DND-41 (cell line): ENCODE measurements at regions not wholly inside any gene's neighbourhood (a gene's known extent, or its start where the extent isn't known, plus 50 kb on each side); places are given as distances from the start of the nearest gene placed in this dataset.
A peak's percentile ranks its signal among the peaks of the same experiment; 100 is the strongest.

Source experiments
- ATAC-seq: fragments of 200-7000 bp; cut with Tn5 transposase; 3 replicates; pipeline ENCODE4 v1.9.1; 2021; ENCODE audit warnings: low read depth; ENCODE audit not compliant: insufficient read depth
- DNase-seq: peaks from one replicate; pipeline ENCODE4 v3.0.0-alpha.2; 2020
- H2AFZ ChIP-seq: 2 replicates; pipeline ENCODE4 v1.6.0; 2012; ENCODE audit warnings: low read depth, low read length
- H3K27ac ChIP-seq: 2 replicates; pipeline ENCODE4 v1.5.1; 2012; ENCODE audit warnings: low read length, inconsistent platforms
- H3K27me3 ChIP-seq: fragments of 200-600 bp; sonication (generic); 2 replicates; pipeline ENCODE4 v1.6.0; 2012; ENCODE audit warnings: low read length, mild to moderate bottlenecking, inconsistent platforms; ENCODE audit not compliant: insufficient read depth, poor library complexity
- H3K36me3 ChIP-seq: 2 replicates; pipeline ENCODE4 v1.5.1; 2012; ENCODE audit warnings: low read length, inconsistent platforms; ENCODE audit not compliant: insufficient read depth
- H3K4me1 ChIP-seq: 2 replicates; pipeline ENCODE4 v1.5.1; 2012; ENCODE audit warnings: mild to moderate bottlenecking, low read length; ENCODE audit not compliant: insufficient read depth
- H3K4me2 ChIP-seq: 2 replicates; pipeline ENCODE4 v1.6.0; 2012; ENCODE audit warnings: mild to moderate bottlenecking, moderate library complexity, low read length, inconsistent platforms; ENCODE audit not compliant: insufficient read depth
- H3K4me3 ChIP-seq, 2 experiments: fragments of 200-600 bp in 1 of 2; shearing (Covaris generic) in 1 of 2; 2 replicates each; pipeline ENCODE4 v1.5.1; 2012 to 2016; ENCODE audit warnings: inconsistent platforms in 2 of 2, low read length in 2 of 2, mild to moderate bottlenecking in 2 of 2, low read depth in 1 of 2, moderate library complexity in 1 of 2
- H3K79me2 ChIP-seq: 2 replicates; pipeline ENCODE4 v1.6.0; 2012; ENCODE audit warnings: low read length, inconsistent platforms; ENCODE audit not compliant: insufficient read depth
- H3K9ac ChIP-seq: 2 replicates; pipeline ENCODE4 v1.6.0; 2012; ENCODE audit warnings: low read depth, mild to moderate bottlenecking, inconsistent platforms, low read length, moderate library complexity
- H3K9me3 ChIP-seq: 2 replicates; pipeline ENCODE4 v1.5.1; 2012; ENCODE audit warnings: low read length, moderate library complexity, mild to moderate bottlenecking, inconsistent platforms; ENCODE audit not compliant: insufficient read depth, severe bottlenecking
- H4K20me1 ChIP-seq: 2 replicates; pipeline ENCODE4 v1.6.0; 2012; ENCODE audit warnings: low read length; ENCODE audit not compliant: insufficient read depth
- EZH2 ChIP-seq: IDR thresholded peaks from 3 replicates; pipeline ENCODE4 v1.6.1; 2012; ENCODE audit warnings: borderline replicate concordance, low read depth, mild to moderate bottlenecking, moderate library complexity, low read length, inconsistent platforms; ENCODE audit not compliant: severe bottlenecking
- TF ChIP-seq, protein P1 (sequence below): IDR thresholded peaks from 2 replicates; pipeline ENCODE4 v1.5.1; 2012; ENCODE audit warnings: borderline replicate concordance, low read length, moderate library complexity, mild to moderate bottlenecking; ENCODE audit not compliant: poor library complexity, severe bottlenecking; ENCODE audit errors: extremely low read depth

DNA sequence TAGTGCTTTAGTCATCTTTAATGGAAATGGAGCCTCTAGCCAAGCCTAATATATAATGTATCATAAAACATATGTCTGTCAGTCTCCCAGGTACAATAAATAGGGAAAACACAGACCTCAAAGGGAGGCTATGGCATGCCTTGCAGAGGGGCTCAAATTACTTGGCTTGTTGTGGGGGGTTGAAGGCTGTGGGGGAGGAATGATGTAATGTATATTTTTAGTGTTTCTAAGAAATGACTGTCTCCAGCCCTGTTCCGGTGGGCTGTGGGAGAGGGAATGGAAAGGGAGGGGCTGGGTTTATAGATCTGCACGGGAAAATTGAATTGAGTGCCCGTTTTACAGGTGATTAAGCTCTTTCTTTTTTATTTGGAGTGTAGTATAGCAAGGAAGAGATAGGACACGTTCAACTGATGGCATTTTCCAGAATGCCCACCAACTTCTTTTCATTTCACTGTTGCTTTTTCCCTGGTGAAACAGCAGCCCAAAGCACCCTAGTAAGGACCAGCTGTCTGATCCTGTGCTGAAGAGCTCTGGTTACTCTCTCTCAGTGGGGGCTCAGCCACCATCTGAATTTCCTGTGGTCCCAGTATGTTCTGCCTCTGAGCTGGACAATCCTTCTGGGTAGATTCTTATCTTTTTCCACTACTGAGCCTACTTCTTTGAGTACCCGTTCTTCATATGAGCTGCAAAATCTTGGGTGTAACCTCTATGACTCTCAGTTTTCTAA is 220.7 kb upstream of the CASK start:
- H4K20me1 ChIP-seq = no peaks in the 10 kb centered on the region
- no peaks in the 10 kb centered on the region for H3K79me2 ChIP-seq
- H3K4me1 ChIP-seq = peaks cover 16% of the 10 kb centered on the region
- H3K9ac ChIP-seq = no peak overlapping the region
- H2AFZ ChIP-seq = no peak overlapping the region
- ATAC-seq = peak; percentile 74
- no peaks in the 10 kb centered on the region for H3K36me3 ChIP-seq
- DNase-seq = peak; percentile 30
- no peaks in the 10 kb centered on the region for H3K27me3 ChIP-seq
- no peak overlapping the region for H3K4me3 ChIP-seq
- H3K4me2 ChIP-seq = peak overlapping the region; percentile 31; the same call in 1 of the 2 replicates
- peak overlapping the region; percentile 60 for H3K27ac ChIP-seq
- TF ChIP-seq EZH2 = no peak
- TF ChIP-seq, protein P1, sequence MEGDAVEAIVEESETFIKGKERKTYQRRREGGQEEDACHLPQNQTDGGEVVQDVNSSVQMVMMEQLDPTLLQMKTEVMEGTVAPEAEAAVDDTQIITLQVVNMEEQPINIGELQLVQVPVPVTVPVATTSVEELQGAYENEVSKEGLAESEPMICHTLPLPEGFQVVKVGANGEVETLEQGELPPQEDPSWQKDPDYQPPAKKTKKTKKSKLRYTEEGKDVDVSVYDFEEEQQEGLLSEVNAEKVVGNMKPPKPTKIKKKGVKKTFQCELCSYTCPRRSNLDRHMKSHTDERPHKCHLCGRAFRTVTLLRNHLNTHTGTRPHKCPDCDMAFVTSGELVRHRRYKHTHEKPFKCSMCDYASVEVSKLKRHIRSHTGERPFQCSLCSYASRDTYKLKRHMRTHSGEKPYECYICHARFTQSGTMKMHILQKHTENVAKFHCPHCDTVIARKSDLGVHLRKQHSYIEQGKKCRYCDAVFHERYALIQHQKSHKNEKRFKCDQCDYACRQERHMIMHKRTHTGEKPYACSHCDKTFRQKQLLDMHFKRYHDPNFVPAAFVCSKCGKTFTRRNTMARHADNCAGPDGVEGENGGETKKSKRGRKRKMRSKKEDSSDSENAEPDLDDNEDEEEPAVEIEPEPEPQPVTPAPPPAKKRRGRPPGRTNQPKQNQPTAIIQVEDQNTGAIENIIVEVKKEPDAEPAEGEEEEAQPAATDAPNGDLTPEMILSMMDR = no peak
- no peaks in the 10 kb centered on the region for H3K9me3 ChIP-seq

DNA sequence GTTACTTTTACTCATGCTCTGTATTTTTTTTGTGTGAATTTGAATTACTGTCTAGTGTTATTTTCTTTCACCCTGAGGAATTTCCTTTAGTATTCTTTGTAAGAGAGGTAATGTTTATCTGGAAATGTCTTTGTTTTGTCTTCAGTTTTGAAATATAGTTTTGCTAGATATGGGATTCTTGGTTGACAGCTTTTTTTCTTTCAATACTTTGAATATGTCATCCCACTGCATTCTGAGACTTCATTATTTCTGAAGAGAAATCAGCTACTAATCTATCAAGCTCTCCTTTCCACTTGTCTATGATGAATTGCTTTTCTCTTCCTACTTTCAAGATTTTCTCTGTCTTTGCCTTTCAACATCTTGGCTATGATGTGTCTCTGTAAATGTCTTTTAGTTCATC is 217.0 kb upstream of the CASK start:
- Histone ChIP-seq H3K4me1 (peaks cover 16% of the 10 kb centered on the region), H4K20me1 (no peaks in the 10 kb centered on the region), H3K9me3 (peaks cover 3% of the 10 kb centered on the region), H3K4me2 (no peak overlapping the region), H3K36me3 (no peaks in the 10 kb centered on the region), H3K27ac (no peak overlapping the region), H3K79me2 (no peaks in the 10 kb centered on the region), H2AFZ (no peak overlapping the region), H3K4me3 (no peak overlapping the region), H3K27me3 (no peaks in the 10 kb centered on the region), H3K9ac (no peak overlapping the region)
- no peak for DNase-seq
- no peak for TF ChIP-seq EZH2
- TF ChIP-seq, protein P1 = no peak
- no peak for ATAC-seq

DNA sequence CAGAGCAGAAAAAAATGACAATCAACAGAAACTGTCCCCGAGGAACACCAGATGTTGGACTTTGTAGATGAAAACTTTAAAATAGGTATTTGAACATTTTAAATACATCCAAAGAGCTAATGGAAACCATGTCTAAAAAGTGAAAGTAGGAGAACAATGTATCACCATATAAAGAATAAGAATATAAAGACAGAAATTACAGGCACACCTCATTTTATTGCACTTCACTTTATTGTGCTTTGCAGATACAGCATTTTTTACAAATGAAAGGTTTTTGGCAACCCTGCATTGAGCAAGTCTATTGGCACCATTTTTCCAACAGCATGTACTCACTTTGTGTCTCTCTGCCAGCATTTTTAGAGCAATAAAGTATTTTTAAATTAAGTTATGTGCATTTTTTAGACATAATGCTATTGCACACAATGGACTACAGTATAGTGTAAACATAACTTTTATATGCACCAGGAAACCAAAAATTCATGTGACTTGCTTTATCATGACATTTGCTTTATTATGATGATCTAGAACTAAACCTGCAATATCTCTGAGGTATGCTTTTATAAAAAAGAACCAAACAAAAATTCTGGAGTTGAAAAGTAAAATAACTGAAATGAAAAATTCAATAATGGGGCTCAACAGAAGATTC is 212.4 kb upstream of the CASK start:
- Histone ChIP-seq H3K4me1 (peaks cover 18% of the 10 kb centered on the region), H3K9me3 (peaks cover 3% of the 10 kb centered on the region), H3K27me3 (no peaks in the 10 kb centered on the region), H3K4me3 (no peak overlapping the region), H3K79me2 (no peaks in the 10 kb centered on the region), H3K4me2 (no peak overlapping the region), H3K36me3 (no peaks in the 10 kb centered on the region), H3K27ac (no peak overlapping the region), H3K9ac (no peak overlapping the region), H2AFZ (no peak overlapping the region), H4K20me1 (no peaks in the 10 kb centered on the region)
- no peak for DNase-seq
- no peak for TF ChIP-seq EZH2
- TF ChIP-seq, protein P1 = no peak
- no peak for ATAC-seq
